ENCODE measurements at regions not wholly inside any gene's neighbourhood (a gene's known extent, or its start where the extent isn't known, plus 50 kb on each side); places are given as distances from the start of the nearest gene placed in this dataset.

GRCh38 chr1:232518349-232518748, 111.6 kb downstream of the SIPA1L2 start:
- DNase-seq, result no peak

GRCh38 chr1:232517204-232517603, 112.7 kb downstream of the SIPA1L2 start:
- DNase-seq, result no peak

DNA sequence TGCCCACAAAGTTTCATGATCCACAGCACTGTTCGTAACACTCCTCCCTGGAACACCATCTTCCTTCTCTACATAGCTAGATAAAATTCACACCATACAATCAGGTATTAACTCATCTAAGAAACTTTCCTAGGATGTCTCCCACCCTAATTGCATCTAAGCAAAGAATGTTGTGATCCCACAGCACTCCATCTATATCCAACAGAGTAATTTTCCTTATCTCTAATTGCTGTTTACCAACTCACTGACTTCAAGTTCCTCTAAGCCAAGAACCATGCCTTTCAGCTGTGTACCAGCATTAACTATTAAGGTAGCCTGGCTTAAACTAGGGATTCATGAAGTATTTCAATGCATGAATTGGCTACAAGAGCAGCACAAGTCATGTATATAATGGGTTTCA, 114.2 kb downstream of the SIPA1L2 start:
- DNase-seq, result no peak

DNA sequence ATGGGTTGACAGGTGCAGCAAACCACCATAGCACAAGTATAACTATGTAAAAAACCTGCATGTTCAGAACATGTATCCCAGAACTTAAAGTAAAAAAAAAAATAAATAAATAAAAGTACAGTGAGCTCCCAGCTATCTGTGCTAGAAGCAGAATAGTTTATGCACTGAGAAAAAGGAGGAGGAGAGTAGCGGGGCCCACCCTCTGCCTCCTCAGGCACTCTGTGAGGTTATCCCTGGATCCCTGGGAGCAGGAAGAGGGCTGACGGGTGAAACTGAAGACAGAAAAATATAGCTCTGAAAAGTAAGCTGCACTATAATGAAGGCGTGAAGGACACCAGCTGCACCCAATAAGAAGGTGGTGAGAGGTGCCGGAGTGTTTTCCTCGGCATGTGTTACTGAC, 117.2 kb downstream of the SIPA1L2 start:
- DNase-seq, result no peak

GRCh38 chr1:232511172-232511571, 118.8 kb downstream of the SIPA1L2 start:
- no peak for DNase-seq

GRCh38 chr1:232510367-232511110, 119.4 kb downstream of the SIPA1L2 start:
- DNase-seq, result no peak

DNA sequence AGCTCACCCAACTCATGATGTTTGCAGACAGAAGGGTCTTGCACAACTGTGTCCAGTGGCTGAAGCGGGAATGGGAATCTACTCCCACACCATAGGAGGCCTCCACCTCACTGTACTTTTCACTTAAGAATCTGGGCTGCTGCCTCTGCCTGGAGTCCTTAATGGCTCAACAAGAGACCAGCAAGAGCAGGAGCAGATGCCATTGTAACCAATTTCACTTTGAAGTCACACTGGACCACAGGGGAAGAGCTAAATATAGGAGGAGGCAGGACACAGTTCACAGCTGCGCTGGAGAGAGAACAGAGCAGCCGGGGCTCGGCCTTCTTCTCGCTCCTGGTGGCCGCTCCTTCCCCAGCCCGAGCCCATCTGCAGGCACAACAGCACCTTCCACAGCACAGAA, 120.4 kb downstream of the SIPA1L2 start:
- no peak for DNase-seq

DNA sequence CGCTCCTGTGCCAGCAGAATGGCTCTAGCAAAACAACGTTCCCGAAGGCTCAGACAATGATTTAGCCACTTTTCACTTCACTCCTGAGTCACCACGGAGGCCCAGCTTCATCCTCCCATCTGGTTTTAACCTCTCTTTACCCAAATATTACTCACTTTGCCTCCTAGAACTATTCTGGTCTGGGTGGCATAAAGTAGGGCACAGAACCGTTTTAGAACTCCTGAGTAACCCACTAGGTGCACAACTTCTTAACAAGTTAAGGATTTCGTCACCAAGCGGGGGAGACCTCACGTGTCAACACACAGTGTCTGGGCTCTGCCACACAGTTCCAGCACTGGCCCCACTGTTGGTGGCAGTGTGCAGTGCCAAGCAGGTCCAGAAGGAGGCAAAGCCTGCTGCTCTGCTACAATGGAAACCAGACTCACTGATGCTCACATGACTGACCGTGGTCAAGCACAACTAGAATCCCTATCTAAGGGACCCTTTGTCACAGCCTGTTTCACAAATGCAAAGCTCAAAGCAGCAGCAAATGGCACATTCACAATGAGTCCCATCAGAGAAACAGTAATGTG, 121.7 kb downstream of the SIPA1L2 start:
- no peak for DNase-seq

DNA sequence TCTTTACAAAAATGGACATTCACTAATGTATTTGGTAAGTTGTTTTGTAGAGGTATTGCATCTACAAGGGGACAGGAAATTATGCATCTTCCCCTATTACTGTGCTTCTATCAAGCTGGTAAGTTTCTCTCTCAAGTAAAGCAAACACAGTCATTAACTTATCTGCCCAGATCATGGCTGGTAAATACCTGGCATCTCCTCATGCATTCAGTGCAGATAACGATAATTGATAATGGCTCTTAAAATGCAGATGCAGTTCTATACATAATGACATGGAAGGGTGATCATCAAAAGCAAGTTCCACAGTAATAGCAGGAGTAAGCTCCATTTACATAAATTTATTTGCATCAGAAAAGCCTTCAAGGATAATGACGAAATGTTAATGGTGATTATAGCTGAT, 122.4 kb downstream of the SIPA1L2 start:
- DNase-seq, result no peak

DNA sequence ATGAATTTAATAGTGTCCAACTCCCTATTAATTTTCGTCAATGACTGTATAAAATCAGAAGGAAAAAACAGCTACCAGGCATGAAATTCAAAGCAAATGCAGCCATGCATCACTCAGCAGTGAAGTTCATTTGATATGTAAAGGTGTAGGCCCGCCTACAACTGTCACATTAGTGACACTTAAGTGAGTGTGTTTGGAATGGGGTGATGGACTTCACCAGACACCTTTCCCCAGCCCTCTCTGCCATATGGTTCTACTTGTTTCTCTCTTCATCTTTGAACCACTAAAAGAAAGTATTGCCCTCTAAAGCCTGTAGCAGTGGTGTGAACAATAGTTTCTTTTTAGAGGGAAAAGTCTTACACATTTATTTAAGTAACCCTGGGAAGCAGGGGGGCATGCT, 124.0 kb downstream of the SIPA1L2 start:
- no peak for DNase-seq

DNA sequence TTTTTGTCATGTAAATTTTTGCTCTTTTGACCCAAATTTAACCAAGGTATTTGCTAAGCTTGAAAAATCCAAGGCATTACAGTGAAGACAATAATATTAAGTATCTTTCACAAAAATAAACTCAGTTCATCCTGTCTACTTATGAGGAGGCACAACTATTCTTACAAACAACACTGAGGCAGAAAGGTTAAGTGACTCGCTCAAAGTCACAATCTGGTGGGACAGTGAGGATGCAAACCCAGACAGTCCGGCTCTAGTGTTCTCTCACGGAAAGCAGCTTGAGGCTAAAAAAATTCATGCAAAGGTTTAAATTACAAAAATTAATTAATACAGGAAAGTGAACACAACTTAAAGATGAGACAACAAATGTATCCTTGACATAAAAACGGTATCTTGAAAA, 125.3 kb downstream of the SIPA1L2 start:
- DNase-seq, result no peak

DNA sequence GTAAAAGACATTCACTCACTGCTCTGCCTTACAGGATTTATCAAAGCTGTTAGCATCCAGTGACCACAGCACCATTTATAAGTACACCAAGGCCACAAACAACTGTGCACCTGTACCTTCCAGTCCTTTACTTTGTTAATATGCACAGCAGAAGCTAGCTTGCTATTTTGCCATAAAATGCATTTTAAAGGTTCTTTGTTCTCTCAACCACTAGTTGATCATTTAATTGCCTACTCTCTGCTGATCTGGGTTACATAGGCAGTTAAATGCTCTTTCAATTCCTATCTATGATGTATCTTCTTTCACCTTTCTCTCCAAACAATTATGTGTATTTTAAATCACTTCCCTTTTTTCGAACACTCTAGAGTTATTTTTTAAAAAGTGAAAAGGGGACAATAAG, 126.4 kb downstream of the SIPA1L2 start:
- DNase-seq, result no peak

DNA sequence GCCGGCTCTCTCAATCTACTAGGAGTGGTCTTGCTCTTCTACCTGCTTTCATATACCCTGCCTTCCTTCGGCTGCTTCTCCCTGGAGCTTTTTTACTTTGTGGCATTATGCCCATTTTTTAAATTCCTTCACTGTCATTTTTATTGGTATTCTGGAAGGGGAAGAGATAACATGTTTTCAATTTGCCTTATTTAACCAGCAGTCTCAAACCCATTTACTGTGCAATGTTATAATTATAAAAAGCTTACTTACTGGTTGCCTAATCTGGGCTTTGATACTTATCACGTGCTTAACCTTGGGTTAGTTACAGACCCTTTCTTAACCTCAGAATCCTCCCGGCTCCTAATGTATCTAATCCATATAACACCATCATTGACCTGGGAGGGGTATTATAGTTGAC, 128.1 kb downstream of the SIPA1L2 start:
- DNase-seq, result no peak

- no peak for DNase-seq
Measured at GRCh38 chr1:232499188-232499587, 130.7 kb downstream of the SIPA1L2 start.

- DNase-seq, result no peak
Measured at GRCh38 chr1:232493869-232494268, 136.1 kb downstream of the SIPA1L2 start.

DNA sequence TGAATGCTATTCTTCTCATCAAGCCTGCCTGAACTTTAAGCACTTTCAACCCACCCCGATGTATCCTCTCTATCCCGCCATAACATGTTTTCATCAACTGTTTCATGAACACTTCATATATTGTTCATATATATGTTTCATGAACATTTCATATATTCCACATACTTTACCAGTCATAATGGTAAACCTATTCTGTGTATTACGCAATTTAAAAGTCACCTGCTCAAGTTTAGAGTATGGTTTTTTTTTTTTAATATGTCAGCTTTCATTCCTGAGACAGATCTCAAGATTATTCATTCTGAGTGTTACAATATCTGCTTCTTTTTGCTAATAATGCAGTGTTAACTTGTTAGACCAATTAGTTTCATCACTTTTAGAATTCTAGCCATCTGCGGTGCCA, 140.7 kb downstream of the SIPA1L2 start:
- DNase-seq, result no peak

- DNase-seq, result no peak
Measured at GRCh38 chr1:232487236-232487635, 142.7 kb downstream of the SIPA1L2 start.

DNA sequence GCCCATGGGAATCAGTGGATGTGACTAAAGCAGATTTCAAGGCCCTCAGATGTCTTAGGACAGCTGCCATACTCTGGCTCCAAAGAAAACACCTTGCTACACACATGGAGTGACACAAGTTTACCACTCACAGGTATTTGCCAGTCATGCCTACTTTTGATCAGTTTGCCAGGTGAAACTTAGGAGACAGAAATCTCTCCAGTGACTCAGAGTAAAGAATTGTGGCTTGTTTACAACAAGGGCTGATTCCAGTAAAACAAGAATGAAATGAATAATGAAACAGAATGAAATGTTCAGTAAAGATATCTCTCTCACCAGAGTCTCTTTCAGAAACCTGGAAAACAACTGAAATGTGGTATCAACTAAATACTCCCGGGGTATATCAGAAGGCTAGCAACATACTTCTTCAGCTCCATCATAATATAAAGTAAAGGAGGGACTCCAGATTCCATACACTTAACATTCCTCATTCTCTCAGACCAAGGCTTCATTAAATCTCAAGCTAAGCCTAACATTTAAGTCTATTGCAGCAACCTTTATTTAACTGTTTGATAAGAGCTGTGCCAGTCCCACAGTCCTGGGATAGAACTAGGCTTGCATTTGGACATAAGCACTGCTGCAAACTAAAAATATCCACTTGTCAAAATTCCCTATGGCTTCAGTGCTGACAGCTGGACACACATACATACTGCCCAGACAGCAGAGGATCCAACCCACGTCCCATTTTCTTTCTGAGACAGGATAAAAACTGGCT, 143.3 kb downstream of the SIPA1L2 start:
- DNase-seq, result no peak

- DNase-seq, result no peak
Measured at GRCh38 chr1:232486006-232486405, 143.9 kb downstream of the SIPA1L2 start.

GRCh38 chr1:232484856-232485255, 145.1 kb downstream of the SIPA1L2 start:
- no peak for DNase-seq

- DNase-seq, result no peak
Measured at GRCh38 chr1:232483826-232484225, 146.1 kb downstream of the SIPA1L2 start.

DNA sequence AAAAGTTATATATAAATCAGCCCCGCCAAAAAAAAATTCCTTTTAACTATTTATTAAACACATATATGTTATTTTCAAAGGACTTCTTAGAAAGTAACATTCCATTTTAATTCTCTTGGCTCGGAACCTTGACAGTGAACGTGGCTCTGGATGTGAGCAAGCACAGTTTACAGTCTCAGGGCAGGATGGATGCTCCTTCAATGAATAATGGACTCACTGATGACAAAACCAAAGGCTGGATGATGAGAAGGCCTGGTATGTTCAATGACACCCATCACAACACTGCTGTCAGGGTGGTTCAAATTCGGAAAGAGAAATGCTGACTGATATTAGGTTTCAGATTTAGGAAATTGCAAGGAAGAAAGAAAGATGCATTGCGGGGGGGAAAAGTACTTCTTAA, 148.8 kb downstream of the SIPA1L2 start:
- no peak for DNase-seq

DNA sequence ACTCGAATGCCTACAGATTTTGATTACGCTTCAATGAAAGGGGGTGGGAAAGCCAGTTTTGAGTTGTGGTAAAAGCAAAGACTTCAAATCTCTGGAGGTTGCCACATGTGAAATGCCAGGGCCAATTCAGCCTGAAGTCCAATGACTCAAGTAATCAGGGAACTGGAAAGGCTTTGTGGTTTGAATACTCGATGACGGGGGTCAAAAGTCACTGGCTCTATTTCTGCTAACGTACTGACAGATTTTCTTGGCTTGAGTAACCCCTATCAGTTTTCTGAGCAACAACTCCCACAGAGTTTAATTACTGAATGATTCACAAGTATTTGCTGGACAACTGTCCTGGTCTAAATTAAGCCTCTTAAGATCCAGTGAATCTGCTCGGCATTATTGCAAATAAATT, 152.2 kb downstream of the SIPA1L2 start:
- DNase-seq, result no peak

DNA sequence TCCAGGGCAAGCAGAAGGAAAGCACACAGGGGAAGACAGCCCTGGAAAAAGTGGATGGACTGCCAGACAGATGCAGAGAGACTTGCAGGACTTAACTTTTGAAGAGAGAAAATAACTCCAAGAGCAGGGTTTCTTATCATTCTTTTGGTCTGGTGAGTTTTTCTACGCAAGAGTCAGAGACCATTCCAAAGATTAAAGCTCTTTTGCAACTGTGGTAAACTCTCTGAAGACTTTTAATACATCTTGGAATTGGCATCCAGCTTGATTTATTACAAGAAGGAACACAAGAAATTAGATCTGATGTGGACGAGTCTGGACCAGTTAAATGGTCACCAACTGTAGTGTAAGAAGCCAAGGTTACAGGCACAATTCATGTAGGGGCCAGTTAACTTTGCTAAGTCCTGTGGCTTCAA, 153.4 kb downstream of the SIPA1L2 start:
- no peak for DNase-seq
